PC-3 (cell line): ENCODE measurements at regions not wholly inside any gene's neighbourhood (a gene's known extent, or its start where the extent isn't known, plus 50 kb on each side); places are given as distances from the start of the nearest gene placed in this dataset.

Source experiments
- CTCF ChIP-seq: fragments of 300-600 bp; sonication (generic); conservative IDR thresholded peaks from 2 replicates; pipeline ENCODE4 v1.5.1; 2017; ENCODE audit warnings: antibody characterized with exemption, low read depth, mild to moderate bottlenecking, low read length
- EZH2 ChIP-seq: fragments of 300-600 bp; sonication (generic); IDR thresholded peaks from one replicate; pipeline ENCODE4 v1.6.1; 2017; ENCODE audit warnings: antibody characterized with exemption, mild to moderate bottlenecking, low read length; ENCODE audit not compliant: unreplicated experiment
- EZH2phosphoT487 ChIP-seq: fragments of 300-600 bp; sonication (generic); IDR thresholded peaks from 2 replicates; pipeline ENCODE4 v1.6.1; 2018; ENCODE audit warnings: mild to moderate bottlenecking, antibody characterized with exemption, low read length, borderline replicate concordance

GRCh38 chr2:16750175-16750924 lies 84.7 kb upstream of the CYRIA start:
- TF ChIP-seq CTCF: no peak
- TF ChIP-seq EZH2phosphoT487: no peak
- TF ChIP-seq EZH2: no peak
